GM23338 (cell line): ENCODE measurements at regions not wholly inside any gene's neighbourhood (a gene's known extent, or its start where the extent isn't known, plus 50 kb on each side); places are given as distances from the start of the nearest gene placed in this dataset.

Source experiments
- CREB1 ChIP-seq: fragments of 250-450 bp; sonication (Bioruptor Pico); IDR thresholded peaks from 2 replicates; pipeline ENCODE4 v1.5.0; 2020; ENCODE audit warnings: low read depth, mild to moderate bottlenecking, moderate library complexity
- EZH2 ChIP-seq: fragments of 200-600 bp; sonication (generic); IDR thresholded peaks from one replicate; pipeline ENCODE4 v1.8.0; 2017; ENCODE audit warnings: antibody characterized with exemption, mild to moderate bottlenecking, low read depth; ENCODE audit not compliant: unreplicated experiment
- EZH2phosphoT487 ChIP-seq: fragments of 200-600 bp; sonication (generic); IDR thresholded peaks from one replicate; pipeline ENCODE4 v1.8.1; 2018; ENCODE audit warnings: antibody characterized with exemption; ENCODE audit not compliant: unreplicated experiment
- JUNB ChIP-seq: IDR thresholded peaks from one replicate; pipeline ENCODE4 v1.6.1; 2016; ENCODE audit warnings: antibody characterized with exemption; ENCODE audit not compliant: unreplicated experiment
- POLR2AphosphoS5 ChIP-seq: IDR thresholded peaks from 2 replicates; pipeline ENCODE4 v1.6.1; 2016; ENCODE audit warnings: antibody characterized with exemption, low read depth
- TF ChIP-seq, protein P1 (sequence below), 2 experiments: fragments of 200-600 bp in 1 of 2; sonication (generic) in 1 of 2; conservative IDR thresholded peaks; 2 replicates each; pipeline versions ENCODE4 v1.5.1 to v1.6.1; 2016 to 2017; ENCODE audit warnings: antibody characterized with exemption in 2 of 2, low read depth in 2 of 2, mild to moderate bottlenecking in 2 of 2, moderate library complexity in 1 of 2
- TF ChIP-seq, protein P2 (sequence below): IDR thresholded peaks from one replicate; pipeline ENCODE4 v1.6.1; 2018; ENCODE audit warnings: antibody characterized with exemption; ENCODE audit not compliant: unreplicated experiment
- TF ChIP-seq, protein P3 (sequence below): IDR thresholded peaks from 2 replicates; pipeline ENCODE4 v1.6.1; 2016; ENCODE audit warnings: antibody characterized with exemption

DNA sequence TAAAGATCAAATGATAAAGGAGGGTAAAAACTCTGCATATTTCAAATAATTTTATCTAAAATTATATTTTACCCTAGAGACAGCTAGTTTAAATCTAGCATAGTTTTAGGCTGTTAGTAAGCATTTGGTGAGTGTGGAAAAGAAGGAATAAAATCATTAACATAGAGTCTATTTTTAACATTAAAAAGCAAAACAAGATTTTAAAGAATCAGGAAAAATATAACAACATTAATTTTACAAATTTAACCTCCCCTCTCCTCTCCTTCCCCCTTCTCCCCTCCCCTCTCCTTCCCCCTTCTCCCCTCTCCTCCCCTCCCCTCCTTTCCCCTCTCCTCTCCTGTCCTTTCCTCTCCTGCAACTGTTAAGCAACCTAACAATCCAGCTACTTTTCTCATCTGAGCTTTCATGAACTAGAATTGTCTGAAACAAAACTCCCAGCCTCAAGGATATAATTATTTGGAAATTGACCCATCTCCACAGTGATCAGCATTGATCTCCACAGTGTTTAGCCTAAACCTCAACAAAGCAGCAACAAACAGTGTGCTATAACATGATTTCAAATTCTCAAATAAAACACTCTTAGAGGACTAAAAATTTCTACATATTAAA lies 293.2 kb downstream of the PPP1R3A start:
- TF ChIP-seq, protein P1, sequence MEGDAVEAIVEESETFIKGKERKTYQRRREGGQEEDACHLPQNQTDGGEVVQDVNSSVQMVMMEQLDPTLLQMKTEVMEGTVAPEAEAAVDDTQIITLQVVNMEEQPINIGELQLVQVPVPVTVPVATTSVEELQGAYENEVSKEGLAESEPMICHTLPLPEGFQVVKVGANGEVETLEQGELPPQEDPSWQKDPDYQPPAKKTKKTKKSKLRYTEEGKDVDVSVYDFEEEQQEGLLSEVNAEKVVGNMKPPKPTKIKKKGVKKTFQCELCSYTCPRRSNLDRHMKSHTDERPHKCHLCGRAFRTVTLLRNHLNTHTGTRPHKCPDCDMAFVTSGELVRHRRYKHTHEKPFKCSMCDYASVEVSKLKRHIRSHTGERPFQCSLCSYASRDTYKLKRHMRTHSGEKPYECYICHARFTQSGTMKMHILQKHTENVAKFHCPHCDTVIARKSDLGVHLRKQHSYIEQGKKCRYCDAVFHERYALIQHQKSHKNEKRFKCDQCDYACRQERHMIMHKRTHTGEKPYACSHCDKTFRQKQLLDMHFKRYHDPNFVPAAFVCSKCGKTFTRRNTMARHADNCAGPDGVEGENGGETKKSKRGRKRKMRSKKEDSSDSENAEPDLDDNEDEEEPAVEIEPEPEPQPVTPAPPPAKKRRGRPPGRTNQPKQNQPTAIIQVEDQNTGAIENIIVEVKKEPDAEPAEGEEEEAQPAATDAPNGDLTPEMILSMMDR (conservative IDR thresholded peaks at IDR 0.05; ENCODE audit: low read depth in 2 of 2) = no peak
- TF ChIP-seq CREB1 (CRISPR knock-in tag) (no peak), EZH2phosphoT487 (no peak), EZH2 (no peak), POLR2AphosphoS5 (no peak), JUNB (no peak)
- TF ChIP-seq, protein P2, sequence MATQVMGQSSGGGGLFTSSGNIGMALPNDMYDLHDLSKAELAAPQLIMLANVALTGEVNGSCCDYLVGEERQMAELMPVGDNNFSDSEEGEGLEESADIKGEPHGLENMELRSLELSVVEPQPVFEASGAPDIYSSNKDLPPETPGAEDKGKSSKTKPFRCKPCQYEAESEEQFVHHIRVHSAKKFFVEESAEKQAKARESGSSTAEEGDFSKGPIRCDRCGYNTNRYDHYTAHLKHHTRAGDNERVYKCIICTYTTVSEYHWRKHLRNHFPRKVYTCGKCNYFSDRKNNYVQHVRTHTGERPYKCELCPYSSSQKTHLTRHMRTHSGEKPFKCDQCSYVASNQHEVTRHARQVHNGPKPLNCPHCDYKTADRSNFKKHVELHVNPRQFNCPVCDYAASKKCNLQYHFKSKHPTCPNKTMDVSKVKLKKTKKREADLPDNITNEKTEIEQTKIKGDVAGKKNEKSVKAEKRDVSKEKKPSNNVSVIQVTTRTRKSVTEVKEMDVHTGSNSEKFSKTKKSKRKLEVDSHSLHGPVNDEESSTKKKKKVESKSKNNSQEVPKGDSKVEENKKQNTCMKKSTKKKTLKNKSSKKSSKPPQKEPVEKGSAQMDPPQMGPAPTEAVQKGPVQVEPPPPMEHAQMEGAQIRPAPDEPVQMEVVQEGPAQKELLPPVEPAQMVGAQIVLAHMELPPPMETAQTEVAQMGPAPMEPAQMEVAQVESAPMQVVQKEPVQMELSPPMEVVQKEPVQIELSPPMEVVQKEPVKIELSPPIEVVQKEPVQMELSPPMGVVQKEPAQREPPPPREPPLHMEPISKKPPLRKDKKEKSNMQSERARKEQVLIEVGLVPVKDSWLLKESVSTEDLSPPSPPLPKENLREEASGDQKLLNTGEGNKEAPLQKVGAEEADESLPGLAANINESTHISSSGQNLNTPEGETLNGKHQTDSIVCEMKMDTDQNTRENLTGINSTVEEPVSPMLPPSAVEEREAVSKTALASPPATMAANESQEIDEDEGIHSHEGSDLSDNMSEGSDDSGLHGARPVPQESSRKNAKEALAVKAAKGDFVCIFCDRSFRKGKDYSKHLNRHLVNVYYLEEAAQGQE = no peak
- TF ChIP-seq, protein P3, sequence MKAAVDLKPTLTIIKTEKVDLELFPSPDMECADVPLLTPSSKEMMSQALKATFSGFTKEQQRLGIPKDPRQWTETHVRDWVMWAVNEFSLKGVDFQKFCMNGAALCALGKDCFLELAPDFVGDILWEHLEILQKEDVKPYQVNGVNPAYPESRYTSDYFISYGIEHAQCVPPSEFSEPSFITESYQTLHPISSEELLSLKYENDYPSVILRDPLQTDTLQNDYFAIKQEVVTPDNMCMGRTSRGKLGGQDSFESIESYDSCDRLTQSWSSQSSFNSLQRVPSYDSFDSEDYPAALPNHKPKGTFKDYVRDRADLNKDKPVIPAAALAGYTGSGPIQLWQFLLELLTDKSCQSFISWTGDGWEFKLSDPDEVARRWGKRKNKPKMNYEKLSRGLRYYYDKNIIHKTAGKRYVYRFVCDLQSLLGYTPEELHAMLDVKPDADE = no peak
